ENCODE measurements at regions not wholly inside any gene's neighbourhood (a gene's known extent, or its start where the extent isn't known, plus 50 kb on each side); places are given as distances from the start of the nearest gene placed in this dataset.

DNA sequence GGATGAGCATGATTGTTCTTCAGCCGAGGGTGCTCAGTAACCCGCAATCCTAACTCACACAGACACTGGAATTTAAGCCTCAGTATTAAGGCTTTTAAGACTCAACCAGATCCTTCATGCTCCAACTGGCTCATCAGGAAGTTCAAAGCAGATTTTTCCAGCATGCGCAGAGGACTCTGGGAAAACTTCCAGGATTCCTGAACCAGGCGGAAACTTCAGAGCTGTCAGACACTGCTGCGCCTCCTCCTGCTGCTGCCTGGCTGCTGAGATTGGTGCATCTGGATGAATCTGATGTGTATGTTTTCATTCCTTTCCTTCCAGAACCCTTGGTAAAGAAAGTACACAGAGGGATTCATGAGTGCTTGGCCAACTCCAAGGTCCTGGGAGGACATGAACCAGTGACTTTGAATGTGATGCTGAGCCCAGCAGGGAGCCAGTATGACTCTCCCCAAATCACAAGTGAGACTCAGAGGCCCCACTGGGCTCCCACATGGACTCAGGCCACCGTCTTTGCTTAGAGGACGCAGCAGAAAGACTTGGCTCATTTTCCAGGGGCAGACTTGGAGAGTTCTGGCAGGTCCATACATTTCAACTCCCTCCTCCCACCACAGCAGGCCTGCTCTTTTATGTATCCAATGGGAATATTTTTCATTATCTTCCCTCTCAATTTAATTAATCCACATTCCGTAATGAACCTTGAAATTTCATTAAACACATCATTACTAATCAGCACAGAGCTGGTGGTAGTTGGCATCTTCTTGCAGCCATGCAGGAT is 143.5 kb upstream of the HDAC4 start:
- H3K4me3 ChIP-seq (ENCODE audit: low read depth, low read length): no peak overlapping the region
- no peak for TF ChIP-seq CTCF (IDR thresholded peaks at IDR 0.05; ENCODE audit: low read depth, low read length)

- TF ChIP-seq CTCF (IDR thresholded peaks at IDR 0.05; ENCODE audit: low read depth, low read length): no peak
- H3K4me3 ChIP-seq (ENCODE audit: low read depth, low read length): no peak overlapping the region
Observed at GRCh38 chr2:239543702-239544101, 142.9 kb upstream of the HDAC4 start.

DNA sequence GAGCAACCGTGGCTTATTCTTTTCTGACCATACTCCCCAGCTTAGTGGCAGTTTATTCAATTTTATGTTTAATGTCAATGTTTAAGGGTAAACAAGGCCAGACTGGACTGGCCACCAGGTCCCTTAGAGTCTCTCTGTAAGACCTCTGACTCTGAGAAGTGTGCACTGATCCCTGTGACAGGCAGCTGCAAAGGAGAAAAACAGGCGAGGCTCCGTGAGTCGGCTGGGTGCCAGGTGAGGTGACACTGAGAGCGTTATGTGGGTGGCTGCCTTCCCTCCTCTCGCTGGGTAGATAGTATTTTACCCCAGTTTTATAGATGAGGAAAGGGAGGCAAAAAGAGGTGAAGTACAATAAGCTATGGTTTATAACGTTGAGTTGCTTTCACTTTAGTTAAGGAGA is 139.4 kb upstream of the HDAC4 start:
- H3K4me3 ChIP-seq (ENCODE audit: low read depth, low read length): no peak overlapping the region
- TF ChIP-seq CTCF (IDR thresholded peaks at IDR 0.05; ENCODE audit: low read depth, low read length): no peak

- H3K4me3 ChIP-seq (ENCODE audit: low read depth, low read length): no peak overlapping the region
- no peak for TF ChIP-seq CTCF (IDR thresholded peaks at IDR 0.05; ENCODE audit: low read depth, low read length)
Observed at GRCh38 chr2:239539776-239540100, 138.9 kb upstream of the HDAC4 start.

DNA sequence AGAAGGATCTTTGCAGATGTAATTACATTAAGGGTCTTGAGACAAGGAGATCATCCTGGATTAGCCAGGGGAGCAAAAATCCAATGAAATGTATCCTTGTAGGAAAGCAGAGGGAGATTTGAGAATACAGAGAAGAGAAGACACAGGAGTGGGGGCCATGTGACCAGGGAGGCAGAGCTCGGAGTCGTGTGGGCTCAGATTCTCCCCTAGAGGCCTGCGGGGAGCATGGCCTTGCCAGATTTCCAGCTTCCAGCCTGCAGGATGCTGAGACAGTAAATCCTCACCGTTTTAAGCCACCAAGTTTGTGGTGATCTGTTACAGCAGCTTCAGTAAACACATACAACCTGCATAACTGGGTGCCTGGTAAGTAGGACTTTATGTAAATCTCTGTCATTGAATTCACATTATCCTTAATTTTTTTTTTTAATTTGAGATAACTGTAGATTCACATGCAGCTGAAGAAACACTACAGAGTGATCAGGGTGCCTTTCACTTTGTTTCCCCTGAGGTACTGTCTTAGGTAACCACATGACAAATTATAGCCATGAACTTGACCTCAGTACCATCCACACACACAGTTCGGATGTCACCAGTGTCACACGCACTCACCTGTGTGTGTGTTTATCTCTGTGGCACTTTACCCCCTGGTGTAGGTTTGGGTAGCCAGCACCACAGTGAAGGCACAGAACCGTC is 138.4 kb upstream of the HDAC4 start:
- H3K4me3 ChIP-seq (ENCODE audit: low read depth, low read length): no peak overlapping the region
- TF ChIP-seq CTCF (IDR thresholded peaks at IDR 0.05; ENCODE audit: low read depth, low read length): no peak

DNA sequence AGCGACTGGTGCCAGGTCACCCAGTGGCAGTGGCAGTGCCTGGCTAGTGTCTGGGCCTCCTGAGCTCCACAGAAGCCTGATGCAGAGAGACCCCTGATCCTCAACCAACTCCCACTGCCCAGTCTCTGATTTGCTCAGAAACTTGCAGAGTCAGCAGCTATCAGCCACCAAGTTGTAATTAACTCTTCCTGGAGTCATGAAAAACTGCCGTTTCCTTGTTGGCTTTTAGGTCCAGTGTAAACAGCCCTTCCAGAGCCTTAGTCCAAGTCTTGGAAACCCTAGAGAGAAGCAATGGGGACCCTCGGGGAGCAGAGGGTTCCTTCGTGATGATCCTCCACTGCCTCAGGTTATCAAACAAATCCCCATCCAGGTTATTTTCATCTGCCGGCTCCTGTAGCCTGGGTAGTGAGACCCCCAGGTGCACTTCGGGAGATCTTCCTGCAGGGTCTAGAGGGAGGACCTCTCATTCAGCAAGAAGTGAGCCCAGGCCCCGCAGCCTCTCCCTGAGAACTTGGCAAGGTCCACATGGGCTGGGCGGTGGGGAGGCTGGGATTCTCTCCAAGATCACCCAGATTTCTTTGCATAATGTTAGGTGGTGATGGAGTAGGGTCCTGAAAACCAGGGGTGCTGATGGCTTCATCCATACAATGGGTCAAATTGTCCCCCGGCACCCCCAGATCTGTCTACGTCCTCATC is 137.7 kb upstream of the HDAC4 start:
- TF ChIP-seq CTCF (IDR thresholded peaks at IDR 0.05; ENCODE audit: low read depth, low read length): no peak
- no peak overlapping the region for H3K4me3 ChIP-seq (ENCODE audit: low read depth, low read length)

Measured in WI38 (cell line).